Transverse colon (tissue), 4 donors: ENCODE measurements at regions not wholly inside any gene's neighbourhood (a gene's known extent, or its start where the extent isn't known, plus 50 kb on each side); places are given as distances from the start of the nearest gene placed in this dataset.
"Not testable (repeated sequence)": the region's sequence is repeated elsewhere in the genome, so short reads cannot be mapped to it uniquely, and the experiment has no call there.

Experiments used
- DNase-seq: peaks from one replicate; pipeline ENCODE4 v3.0.0-alpha.2; 2019
- H3K27ac ChIP-seq, 4 donors: fragments of 200-600 bp; sonication (generic); 2 replicates each; pipeline ENCODE4 v1.5.1; 2016 to 2018; ENCODE audit warnings: inconsistent platforms in 4 of 4
- H3K27me3 ChIP-seq: fragments of 200-600 bp; sonication (generic); 2 replicates; pipeline ENCODE4 v1.5.1; 2017; ENCODE audit warnings: inconsistent platforms
- H3K36me3 ChIP-seq, 4 donors: fragments of 200-600 bp; sonication (generic); 2 replicates each; pipeline ENCODE4 v1.5.1; 2017 to 2019; ENCODE audit warnings: inconsistent platforms in 4 of 4
- H3K4me1 ChIP-seq, 4 donors: fragments of 200-600 bp; sonication (generic); 2 replicates each; pipeline ENCODE4 v1.5.1; 2017 to 2020; ENCODE audit warnings: inconsistent platforms in 4 of 4
- H3K4me3 ChIP-seq, 4 donors: fragments of 200-600 bp; sonication (generic); 1 replicate in 1 of 4; 2 replicates in 3 of 4; pipeline versions ENCODE4 v1.5.1 to v1.6.1; 2017 to 2019; ENCODE audit warnings: inconsistent platforms in 4 of 4
- H3K9me3 ChIP-seq, 2 donors: fragments of 200-600 bp; sonication (generic); 2 replicates each; pipeline ENCODE4 v1.5.1; 2017 to 2019; ENCODE audit warnings: inconsistent platforms in 2 of 2
- EP300 ChIP-seq: sonication (generic); formaldehyde crosslinking; IDR thresholded peaks from one replicate; pipeline ENCODE4 v1.6.1; 2017; ENCODE audit warnings: antibody characterized with exemption, low read depth
- POLR2A ChIP-seq: fragments of 450-650 bp; IDR thresholded peaks from one replicate; pipeline ENCODE4 v1.6.1; 2016; ENCODE audit warnings: antibody characterized with exemption, mild to moderate bottlenecking, moderate library complexity
- POLR2AphosphoS5 ChIP-seq, 3 donors: sonication (generic); formaldehyde crosslinking; IDR thresholded peaks; one replicate each; pipeline ENCODE4 v1.6.1; 2016; ENCODE audit warnings: antibody characterized with exemption in 3 of 3
- WGBS, 2 donors: methylation state at CpG; one replicate each; pipeline ENCODE4 v1.1.5; 2018; ENCODE audit warnings: low coverage in 1 of 2; 5-methylcytosine and 5-hydroxymethylcytosine counted together
- in situ Hi-C, 4 donors: fragments of 200-750 bp; cut with MboI; loops; one replicate each; pipeline versions ENCODE4 v1.15.0 to v1.15.1; 2017; ENCODE audit warnings: low sequenced_read_pairs in 3 of 4, low pct_ligation_motif_present in 1 of 4, low pct_unique_long_range_greater_than_20kb in 1 of 4
- intact Hi-C: fragments of 100-400 bp; cut with DNase I; formaldehyde crosslinking; loops from one replicate; pipeline ENCODE4 v1.15.1; 2023; ENCODE audit warnings: low total_unique reads
- TF ChIP-seq, protein P1 (sequence below), 5 experiments: fragments of 200-600 bp in 3 of 5; fragments of 450-650 bp in 2 of 5; sonication (generic) in 3 of 5; IDR thresholded peaks; 1 replicate in 2 of 5; 2 replicates in 3 of 5; pipeline ENCODE4 v1.5.1; 2016 to 2017; ENCODE audit warnings: antibody characterized with exemption in 5 of 5, inconsistent platforms in 3 of 5, mild to moderate bottlenecking in 2 of 5, moderate library complexity in 1 of 5

GRCh38 chr5:79924936-79925893, 65.8 kb downstream of the MTX3 start:
- DNase-seq: no peak
- Histone ChIP-seq H3K36me3 (no peaks in the 10 kb centered on the region), H3K4me1 (no peaks in the 10 kb centered on the region), H3K27me3 (peaks cover 3% of the 10 kb centered on the region), H3K4me3 (no peak overlapping the region), H3K27ac (no peak overlapping the region), H3K9me3 (no peaks in the 10 kb centered on the region)
- intact Hi-C loops: no loop called here
- in situ Hi-C loops: no loop called here
- 78 to 88% methylated on average over 5 to 9 of the region's 9 CpGs for WGBS, 2 donors
- TF ChIP-seq POLR2A: no peak
- TF ChIP-seq EP300: no peak
- TF ChIP-seq, protein P1, sequence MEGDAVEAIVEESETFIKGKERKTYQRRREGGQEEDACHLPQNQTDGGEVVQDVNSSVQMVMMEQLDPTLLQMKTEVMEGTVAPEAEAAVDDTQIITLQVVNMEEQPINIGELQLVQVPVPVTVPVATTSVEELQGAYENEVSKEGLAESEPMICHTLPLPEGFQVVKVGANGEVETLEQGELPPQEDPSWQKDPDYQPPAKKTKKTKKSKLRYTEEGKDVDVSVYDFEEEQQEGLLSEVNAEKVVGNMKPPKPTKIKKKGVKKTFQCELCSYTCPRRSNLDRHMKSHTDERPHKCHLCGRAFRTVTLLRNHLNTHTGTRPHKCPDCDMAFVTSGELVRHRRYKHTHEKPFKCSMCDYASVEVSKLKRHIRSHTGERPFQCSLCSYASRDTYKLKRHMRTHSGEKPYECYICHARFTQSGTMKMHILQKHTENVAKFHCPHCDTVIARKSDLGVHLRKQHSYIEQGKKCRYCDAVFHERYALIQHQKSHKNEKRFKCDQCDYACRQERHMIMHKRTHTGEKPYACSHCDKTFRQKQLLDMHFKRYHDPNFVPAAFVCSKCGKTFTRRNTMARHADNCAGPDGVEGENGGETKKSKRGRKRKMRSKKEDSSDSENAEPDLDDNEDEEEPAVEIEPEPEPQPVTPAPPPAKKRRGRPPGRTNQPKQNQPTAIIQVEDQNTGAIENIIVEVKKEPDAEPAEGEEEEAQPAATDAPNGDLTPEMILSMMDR (IDR thresholded peaks at IDR 0.05): no peak
- no peak for TF ChIP-seq POLR2AphosphoS5 (IDR thresholded peaks at IDR 0.05)

GRCh38 chr5:79923431-79923830, 67.6 kb downstream of the MTX3 start:
- peaks cover 3% of the 10 kb centered on the region for H3K27me3 ChIP-seq
- H3K36me3 ChIP-seq: no peaks in the 10 kb centered on the region
- no peaks in the 10 kb centered on the region for H3K9me3 ChIP-seq
- in situ Hi-C loops: no loop called here
- TF ChIP-seq, protein P1 (IDR thresholded peaks at IDR 0.05): no peak
- TF ChIP-seq POLR2A (no peak), EP300 (no peak), POLR2AphosphoS5 (IDR thresholded peaks at IDR 0.05) (no peak)
- H3K27ac ChIP-seq: no peak overlapping the region
- no peak for DNase-seq
- intact Hi-C loops: no loop called here
- H3K4me1 ChIP-seq: no peaks in the 10 kb centered on the region
- 25 to 63% methylated on average over 1 of the region's 1 CpG for WGBS, 2 donors
- no peak overlapping the region for H3K4me3 ChIP-seq

- no peak for DNase-seq
- Histone ChIP-seq H3K4me1 (no peaks in the 10 kb centered on the region), H3K27ac (no peak overlapping the region), H3K4me3 (no peak overlapping the region), H3K9me3 (no peaks in the 10 kb centered on the region), H3K36me3 (no peaks in the 10 kb centered on the region), H3K27me3 (peaks cover 3% of the 10 kb centered on the region)
- TF ChIP-seq POLR2A (no peak), POLR2AphosphoS5 (IDR thresholded peaks at IDR 0.05) (no peak)
- TF ChIP-seq, protein P1 (IDR thresholded peaks at IDR 0.05): no peak
- in situ Hi-C loops (no loop called here), intact Hi-C loops (no loop called here)
- WGBS, 2 donors: 93 to 95% methylated on average over 2 of the region's 2 CpGs
These were observed 68.4 kb downstream of the MTX3 start for GRCh38 chr5:79922626-79923025.

- DNase-seq, H3K36me3 ChIP-seq, H3K27ac ChIP-seq, intact Hi-C loops, H3K4me1 ChIP-seq, in situ Hi-C loops, H3K9me3 ChIP-seq, H3K27me3 ChIP-seq, H3K4me3 ChIP-seq: not testable (repeated sequence)
- 89 to 96% methylated on average over 1 of the region's 1 CpG for WGBS, 2 donors
These were observed 83.6 kb downstream of the MTX3 start for GRCh38 chr5:79907452-79907851.

DNA sequence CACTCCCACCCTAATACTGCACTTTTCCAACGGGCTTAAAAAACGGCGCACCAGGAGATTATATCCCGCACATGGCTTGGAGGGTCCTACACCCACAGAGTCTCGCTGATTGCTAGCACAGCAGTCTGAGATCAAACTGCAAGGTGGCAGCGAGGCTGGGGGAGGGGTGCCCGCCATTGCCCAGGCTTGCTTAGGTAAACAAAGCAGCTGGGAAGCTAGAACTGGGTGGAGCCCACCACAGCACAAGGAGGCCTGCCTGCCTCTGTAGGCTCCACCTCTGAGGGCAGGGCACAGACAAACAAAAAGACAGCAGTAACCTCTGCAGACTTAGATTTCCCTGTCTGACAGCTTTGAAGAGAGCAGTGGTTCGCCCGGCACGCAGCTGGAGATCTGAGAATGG, 88.5 kb downstream of the MTX3 start:
- DNase-seq, H3K9me3 ChIP-seq, in situ Hi-C loops, H3K27ac ChIP-seq, H3K4me3 ChIP-seq, H3K36me3 ChIP-seq, intact Hi-C loops, H3K27me3 ChIP-seq, H3K4me1 ChIP-seq: not testable (repeated sequence)
- 93% methylated on average over 10 of the region's 10 CpGs; no CpG with 5 or more reads in 1 of the 2 donors for WGBS, 2 donors
